IMR-90 (cell line): ENCODE measurements at regions not wholly inside any gene's neighbourhood (a gene's known extent, or its start where the extent isn't known, plus 50 kb on each side); places are given as distances from the start of the nearest gene placed in this dataset.

Experiments
- ATAC-seq: fragments of 200-7000 bp; cut with Tn5 transposase; 2 replicates; pipeline ENCODE4 v1.9.1; 2020; ENCODE audit warnings: low read depth, mild to moderate bottlenecking, moderate library complexity
- BruUV-seq: library from RNA; stranded (reverse); fragments of 400-500 nt; replicated peaks from 2 replicates; lab custom pipeline; 2021; lab: Mats Ljungman, UMichigan
- CTCF ChIA-PET: fragments of 300-600 bp; formaldehyde crosslinking; extraction: SDS; loops from one replicate; lab custom pipeline; 2021; ENCODE audit warnings: antibody characterized with exemption; lab: Yijun Ruan, JAX
- POLR2A ChIA-PET: fragments of 300-600 bp; sonication (Branson Sonifier 250); formaldehyde crosslinking; loops from one replicate; lab custom pipeline; 2022; ENCODE audit warnings: antibody characterized with exemption; ENCODE audit not compliant: unreplicated experiment; lab: Charles Lee
- DNase-seq: peaks from one replicate; pipeline ENCODE4 v3.0.0; 2013
- H2AFZ ChIP-seq: replicated peaks from 2 replicates; pipeline ENCODE3; 2013; ENCODE audit warnings: low read length, mild to moderate bottlenecking; ENCODE audit not compliant: poor library complexity
- H2AK5ac ChIP-seq: 2 replicates; pipeline ENCODE4 v1.6.1; 2013; ENCODE audit warnings: low read depth, low read length, inconsistent platforms
- H2AK9ac ChIP-seq: replicated peaks from 2 replicates; pipeline ENCODE3; 2013; ENCODE audit warnings: mild to moderate bottlenecking, low read depth, low read length, moderate library complexity; ENCODE audit not compliant: poor library complexity
- H2BK120ac ChIP-seq: 2 replicates; pipeline ENCODE4 v1.6.1; 2013; ENCODE audit warnings: low read depth, low read length, inconsistent platforms
- H2BK15ac ChIP-seq: 3 replicates; pipeline ENCODE4 v1.6.1; 2013; ENCODE audit warnings: low read depth, low read length, inconsistent platforms
- H2BK20ac ChIP-seq: 2 replicates; pipeline ENCODE4 v1.6.1; 2013; ENCODE audit warnings: low read depth, mild to moderate bottlenecking, inconsistent platforms, low read length, moderate library complexity
- H2BK5ac ChIP-seq: 2 replicates; pipeline ENCODE4 v1.6.1; 2013; ENCODE audit warnings: mild to moderate bottlenecking, low read depth, low read length, inconsistent platforms; ENCODE audit not compliant: poor library complexity, severe bottlenecking
- H3K14ac ChIP-seq: replicated peaks from 2 replicates; pipeline ENCODE4 v1.6.1; 2013; ENCODE audit warnings: low read depth, low read length, inconsistent platforms
- H3K18ac ChIP-seq: 2 replicates; pipeline ENCODE4 v1.6.1; 2013; ENCODE audit warnings: low read depth, low read length, control low read depth
- H3K23ac ChIP-seq: 2 replicates; pipeline ENCODE4 v1.6.1; 2013; ENCODE audit warnings: low read depth, low read length, inconsistent platforms
- H3K27ac ChIP-seq: 2 replicates; pipeline ENCODE4 v1.5.1; 2013; ENCODE audit warnings: mild to moderate bottlenecking, control low read depth, low read length; ENCODE audit not compliant: insufficient read depth
- H3K27me3 ChIP-seq: 2 replicates; pipeline ENCODE4 v1.6.1; 2013; ENCODE audit warnings: low read length; ENCODE audit not compliant: control insufficient read depth, insufficient read depth
- H3K36me3 ChIP-seq: 2 replicates; pipeline ENCODE4 v1.6.1; 2013; ENCODE audit warnings: low read length, mixed read lengths; ENCODE audit not compliant: control insufficient read depth, insufficient read depth
- H3K4ac ChIP-seq: 2 replicates; pipeline ENCODE4 v1.6.1; 2013; ENCODE audit warnings: low read depth, low read length, inconsistent platforms
- H3K4me1 ChIP-seq: 2 replicates; pipeline ENCODE4 v1.6.1; 2013; ENCODE audit warnings: low read length, mixed read lengths; ENCODE audit not compliant: control insufficient read depth, insufficient read depth
- H3K4me2 ChIP-seq: 2 replicates; pipeline ENCODE4 v1.6.1; 2013; ENCODE audit warnings: low read depth, mild to moderate bottlenecking, control low read depth, low read length, moderate library complexity
- H3K4me3 ChIP-seq: 2 replicates; pipeline ENCODE4 v1.5.1; 2013; ENCODE audit warnings: low read depth, mild to moderate bottlenecking, control low read depth, low read length, moderate library complexity; ENCODE audit not compliant: insufficient read depth
- H3K56ac ChIP-seq: 2 replicates; pipeline ENCODE4 v1.6.1; 2013; ENCODE audit warnings: low read length, inconsistent platforms; ENCODE audit not compliant: insufficient read depth; ENCODE audit errors: extremely low read depth
- H3K79me1 ChIP-seq, 2 experiments: 2 replicates each; pipeline ENCODE4 v1.6.1; 2013; ENCODE audit warnings: low read length in 2 of 2, inconsistent platforms in 1 of 2, low read depth in 1 of 2
- H3K9ac ChIP-seq: 2 replicates; pipeline ENCODE4 v1.6.1; 2013; ENCODE audit warnings: low read depth, low read length, control low read depth
- H3K9me1 ChIP-seq: 2 replicates; pipeline ENCODE4 v1.6.1; 2013; ENCODE audit warnings: low read length, inconsistent platforms; ENCODE audit not compliant: insufficient read depth
- H3K9me3 ChIP-seq: 2 replicates; pipeline ENCODE4 v1.6.1; 2013; ENCODE audit warnings: low read length; ENCODE audit not compliant: control insufficient read depth, insufficient read depth
- H4K20me1 ChIP-seq: 2 replicates; pipeline ENCODE4 v1.6.1; 2013; ENCODE audit warnings: low read length, inconsistent platforms; ENCODE audit not compliant: insufficient read depth
- H4K5ac ChIP-seq: 2 replicates; pipeline ENCODE4 v1.6.1; 2013; ENCODE audit warnings: mild to moderate bottlenecking, low read depth, low read length, control low read depth
- H4K8ac ChIP-seq, 2 experiments: 2 replicates each; pipeline ENCODE4 v1.6.1; 2013; ENCODE audit warnings: low read depth in 2 of 2, low read length in 2 of 2, control low read depth in 1 of 2, inconsistent platforms in 1 of 2
- H4K91ac ChIP-seq: 2 replicates; pipeline ENCODE4 v1.6.1; 2013; ENCODE audit warnings: low read depth, low read length, inconsistent platforms; ENCODE audit not compliant: insufficient read depth
- BHLHE40 ChIP-seq: fragments of 150-350 bp; IDR thresholded peaks from 2 replicates; pipeline ENCODE4 v1.6.1; 2016; ENCODE audit warnings: mild to moderate bottlenecking, low read depth, low read length
- CEBPB ChIP-seq: IDR thresholded peaks from 2 replicates; pipeline ENCODE4 v1.6.1; 2012; ENCODE audit warnings: low read depth, low read length, improper control_type of control experiment
- CHD1 ChIP-seq: IDR thresholded peaks from 2 replicates; pipeline ENCODE4 v1.6.1; 2012; ENCODE audit warnings: low read depth, low read length, improper control_type of control experiment
- FOS ChIP-seq: fragments of 150-350 bp; IDR thresholded peaks from 2 replicates; pipeline ENCODE4 v1.6.1; 2016; ENCODE audit warnings: low read depth, low read length
- MAFK ChIP-seq: IDR thresholded peaks from 2 replicates; pipeline ENCODE4 v1.6.1; 2012; ENCODE audit warnings: low read depth, low read length, improper control_type of control experiment
- MAZ ChIP-seq: IDR thresholded peaks from 2 replicates; pipeline ENCODE4 v1.6.1; 2012; ENCODE audit warnings: low read depth, mild to moderate bottlenecking, low read length, improper control_type of control experiment, moderate library complexity, borderline replicate concordance
- MXI1 ChIP-seq: IDR thresholded peaks from 2 replicates; pipeline ENCODE4 v1.6.1; 2012; ENCODE audit warnings: low read depth, mild to moderate bottlenecking, low read length, moderate library complexity, borderline replicate concordance
- NFE2L2 ChIP-seq: fragments of 150-350 bp; IDR thresholded peaks from 2 replicates; pipeline ENCODE4 v1.6.1; 2016; ENCODE audit warnings: low read depth, mild to moderate bottlenecking, low read length
- POLR2A ChIP-seq: IDR thresholded peaks from 2 replicates; pipeline ENCODE4 v1.6.1; 2012; ENCODE audit warnings: mild to moderate bottlenecking, low read depth, low read length
- RAD21 ChIP-seq: IDR thresholded peaks from 2 replicates; pipeline ENCODE4 v1.6.1; 2012; ENCODE audit warnings: low read length, improper control_type of control experiment
- RCOR1 ChIP-seq: IDR thresholded peaks from 2 replicates; pipeline ENCODE4 v1.6.1; 2012; ENCODE audit warnings: mild to moderate bottlenecking, low read length, improper control_type of control experiment; ENCODE audit not compliant: insufficient replicate concordance
- SMC3 ChIP-seq: fragments of 150-350 bp; IDR thresholded peaks from 2 replicates; pipeline ENCODE4 v1.6.1; 2016; ENCODE audit warnings: low read depth, mild to moderate bottlenecking, antibody characterized with exemption, low read length, moderate library complexity
- WGBS, 2 experiments: methylation state at CpG; one replicate each; pipeline versions ENCODE4 v1.1.5 to v1.1.7; 2013; ENCODE audit warnings: missing lambda C conversion rate in 2 of 2; ENCODE audit not compliant: insufficient read length in 1 of 2; ENCODE audit errors: extremely low coverage in 2 of 2; 5-methylcytosine and 5-hydroxymethylcytosine counted together
- dilution Hi-C: fragments of 300-500 bp; cut with HindIII; formaldehyde crosslinking; loops from one replicate; pipeline ENCODE4 v1.14.3; 2018; ENCODE audit warnings: low sequenced_read_pairs; ENCODE audit not compliant: unreplicated experiment
- in situ Hi-C: fragments of 300-500 bp; cut with MboI; formaldehyde crosslinking; loops from 3 replicates; pipeline ENCODE4 v1.14.3; 2019; ENCODE audit warnings: low sequenced_read_pairs, inconsistent platforms, mixed read lengths
- intact Hi-C: fragments of 100-400 bp; cut with micrococcal nuclease; formaldehyde crosslinking; loops from 2 replicates; pipeline ENCODE4 v1.10.0; 2022
- TF ChIP-seq, protein P1 (sequence below): fragments of 150-350 bp; IDR thresholded peaks from 2 replicates; pipeline ENCODE4 v1.6.1; 2017; ENCODE audit warnings: mild to moderate bottlenecking, antibody characterized with exemption, low read length, low read depth
- TF ChIP-seq, protein P2 (sequence below): fragments of 150-350 bp; IDR thresholded peaks from 2 replicates; pipeline ENCODE4 v1.6.1; 2016; ENCODE audit warnings: low read depth, mild to moderate bottlenecking, low read length, moderate library complexity, borderline replicate concordance
- TF ChIP-seq, protein P3 (sequence below): conservative IDR thresholded peaks from 2 replicates; pipeline ENCODE4 v1.5.1; 2012; ENCODE audit warnings: mild to moderate bottlenecking, low read depth, low read length, improper control_type of control experiment

DNA sequence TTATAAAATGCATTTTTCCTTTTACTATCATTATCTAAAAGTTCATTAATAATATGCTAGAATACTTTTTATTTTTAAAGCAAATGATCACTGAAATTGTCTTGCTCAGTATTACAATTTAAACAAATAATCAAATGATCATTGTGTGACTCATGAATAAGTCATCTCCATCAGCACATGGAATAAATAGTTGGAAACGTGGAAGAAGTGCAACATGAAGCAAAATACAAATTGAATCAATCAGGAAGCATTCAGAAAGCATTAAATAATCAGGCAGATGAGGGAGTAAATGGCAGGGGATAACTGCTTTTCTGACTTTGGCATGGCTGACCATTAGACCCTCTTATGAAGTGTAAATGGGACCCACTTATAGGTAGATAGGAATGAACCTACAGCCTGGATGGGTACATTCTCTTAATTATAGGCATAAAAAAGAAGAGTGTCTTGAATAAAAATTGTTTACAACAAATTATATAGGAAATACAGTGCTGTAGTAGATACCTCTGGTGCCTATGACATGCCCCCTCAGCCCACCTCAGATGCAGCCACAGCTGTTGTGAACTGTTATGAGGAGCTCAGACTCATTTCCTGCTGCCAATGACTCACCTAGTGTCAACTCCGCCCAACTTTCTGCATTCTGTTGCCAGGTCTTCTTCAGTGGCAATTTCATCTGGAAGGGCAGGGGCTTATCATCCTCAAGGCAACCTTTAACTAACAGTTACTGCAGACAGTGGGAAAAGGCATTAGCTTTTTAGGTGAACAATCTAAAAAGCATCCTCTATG is 936.0 kb downstream of the TRIB2 start:
- Histone ChIP-seq H3K79me1 (no peaks in the 10 kb centered on the region), H3K9me3 (peaks cover 4% of the 10 kb centered on the region; the same call in 1 of the 2 replicates), H3K56ac (no peak overlapping the region), H3K18ac (no peak overlapping the region), H3K4ac (peak overlapping the region; percentile 61; the same call in 1 of the 2 replicates), H2BK5ac (peak overlapping the region; percentile 39), H4K20me1 (no peaks in the 10 kb centered on the region), H3K4me1 (no peaks in the 10 kb centered on the region), H3K4me3 (no peak overlapping the region), H3K27me3 (no peaks in the 10 kb centered on the region), H2BK20ac (no peak overlapping the region), H3K27ac (no peak overlapping the region), H3K9ac (no peak overlapping the region), H3K36me3 (no peaks in the 10 kb centered on the region), H3K4me2 (no peak overlapping the region), H4K5ac (no peak overlapping the region), H3K14ac (0 out of 2 replicates have a peak overlapping the region, but pooled peaks have one; percentile 66), H4K91ac (no peak overlapping the region), H3K23ac (no peak overlapping the region), H3K9me1 (no peaks in the 10 kb centered on the region), H2AFZ (no peak overlapping the region), H2BK120ac (peak overlapping the region; percentile 68; the same call in 1 of the 2 replicates), H2AK9ac (no peak overlapping the region), H2BK15ac (no peak overlapping the region), H2AK5ac (no peak overlapping the region), H4K8ac (peak overlapping the region in 1 of 2 experiments; percentile 61; a peak in 1 of 4 replicates)
- intact Hi-C loops, result no loop called here
- CTCF ChIA-PET, result no interaction called here
- in situ Hi-C loops, result no loop called here
- POLR2A ChIA-PET, result no interaction called here
- BruUV-seq, result no TSS peak
- ATAC-seq (no peak), DNase-seq (peak; percentile 73)
- no CpG with 5 or more reads among the region's 2 CpGs for WGBS, 2 experiments
- dilution Hi-C loops, result no loop called here
- no peak for TF ChIP-seq CEBPB
- TF ChIP-seq, protein P1, sequence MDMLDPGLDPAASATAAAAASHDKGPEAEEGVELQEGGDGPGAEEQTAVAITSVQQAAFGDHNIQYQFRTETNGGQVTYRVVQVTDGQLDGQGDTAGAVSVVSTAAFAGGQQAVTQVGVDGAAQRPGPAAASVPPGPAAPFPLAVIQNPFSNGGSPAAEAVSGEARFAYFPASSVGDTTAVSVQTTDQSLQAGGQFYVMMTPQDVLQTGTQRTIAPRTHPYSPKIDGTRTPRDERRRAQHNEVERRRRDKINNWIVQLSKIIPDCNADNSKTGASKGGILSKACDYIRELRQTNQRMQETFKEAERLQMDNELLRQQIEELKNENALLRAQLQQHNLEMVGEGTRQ, result no peak
- no peak for TF ChIP-seq RAD21
- TF ChIP-seq BHLHE40, result no peak
- TF ChIP-seq, protein P2, sequence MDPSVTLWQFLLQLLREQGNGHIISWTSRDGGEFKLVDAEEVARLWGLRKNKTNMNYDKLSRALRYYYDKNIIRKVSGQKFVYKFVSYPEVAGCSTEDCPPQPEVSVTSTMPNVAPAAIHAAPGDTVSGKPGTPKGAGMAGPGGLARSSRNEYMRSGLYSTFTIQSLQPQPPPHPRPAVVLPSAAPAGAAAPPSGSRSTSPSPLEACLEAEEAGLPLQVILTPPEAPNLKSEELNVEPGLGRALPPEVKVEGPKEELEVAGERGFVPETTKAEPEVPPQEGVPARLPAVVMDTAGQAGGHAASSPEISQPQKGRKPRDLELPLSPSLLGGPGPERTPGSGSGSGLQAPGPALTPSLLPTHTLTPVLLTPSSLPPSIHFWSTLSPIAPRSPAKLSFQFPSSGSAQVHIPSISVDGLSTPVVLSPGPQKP, result no peak
- TF ChIP-seq NFE2L2, result no peak
- no peak for TF ChIP-seq RCOR1
- TF ChIP-seq, protein P3, sequence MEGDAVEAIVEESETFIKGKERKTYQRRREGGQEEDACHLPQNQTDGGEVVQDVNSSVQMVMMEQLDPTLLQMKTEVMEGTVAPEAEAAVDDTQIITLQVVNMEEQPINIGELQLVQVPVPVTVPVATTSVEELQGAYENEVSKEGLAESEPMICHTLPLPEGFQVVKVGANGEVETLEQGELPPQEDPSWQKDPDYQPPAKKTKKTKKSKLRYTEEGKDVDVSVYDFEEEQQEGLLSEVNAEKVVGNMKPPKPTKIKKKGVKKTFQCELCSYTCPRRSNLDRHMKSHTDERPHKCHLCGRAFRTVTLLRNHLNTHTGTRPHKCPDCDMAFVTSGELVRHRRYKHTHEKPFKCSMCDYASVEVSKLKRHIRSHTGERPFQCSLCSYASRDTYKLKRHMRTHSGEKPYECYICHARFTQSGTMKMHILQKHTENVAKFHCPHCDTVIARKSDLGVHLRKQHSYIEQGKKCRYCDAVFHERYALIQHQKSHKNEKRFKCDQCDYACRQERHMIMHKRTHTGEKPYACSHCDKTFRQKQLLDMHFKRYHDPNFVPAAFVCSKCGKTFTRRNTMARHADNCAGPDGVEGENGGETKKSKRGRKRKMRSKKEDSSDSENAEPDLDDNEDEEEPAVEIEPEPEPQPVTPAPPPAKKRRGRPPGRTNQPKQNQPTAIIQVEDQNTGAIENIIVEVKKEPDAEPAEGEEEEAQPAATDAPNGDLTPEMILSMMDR, result no peak
- no peak for TF ChIP-seq CHD1
- TF ChIP-seq SMC3, result no peak
- TF ChIP-seq FOS, result no peak
- no peak for TF ChIP-seq MAZ
- TF ChIP-seq MXI1, result no peak
- no peak for TF ChIP-seq MAFK
- no peak for TF ChIP-seq POLR2A
